Activated naive CD8-positive, alpha-beta T cell treated with anti-CD3 and anti-CD28 coated beads, Interleukin-2, amount 50 U/mL, for 16 hours (primary cell): ENCODE measurements at regions not wholly inside any gene's neighbourhood (a gene's known extent, or its start where the extent isn't known, plus 50 kb on each side); places are given as distances from the start of the nearest gene placed in this dataset.

Experiments
- DNase-seq: peaks from one replicate; pipeline ENCODE4 v3.0.0-alpha.2; 2020; ENCODE audit warnings: low read depth, low spot score

- DNase-seq = no peak
These were observed 127.2 kb upstream of the PRNP start for GRCh38 chr20:4559106-4559505.

GRCh38 chr20:4556781-4557180 lies 129.5 kb upstream of the PRNP start:
- no peak for DNase-seq

GRCh38 chr20:4555188-4555890 lies 130.9 kb upstream of the PRNP start:
- DNase-seq = no peak

GRCh38 chr20:4554346-4554745 lies 131.9 kb upstream of the PRNP start:
- DNase-seq = no peak

- no peak for DNase-seq
These were observed 134.1 kb upstream of the PRNP start for GRCh38 chr20:4552075-4552640.

- DNase-seq = no peak
These were observed 135.5 kb upstream of the PRNP start for GRCh38 chr20:4550740-4551139.

- DNase-seq = no peak
These were observed 136.5 kb upstream of the PRNP start for GRCh38 chr20:4549711-4550259.

GRCh38 chr20:4548552-4548951 lies 137.7 kb upstream of the PRNP start:
- DNase-seq = no peak

GRCh38 chr20:4546786-4547185 lies 139.5 kb upstream of the PRNP start:
- DNase-seq = no peak

- no peak for DNase-seq
These were observed 139.9 kb upstream of the PRNP start for GRCh38 chr20:4546342-4546741.

- no peak for DNase-seq
These were observed 140.7 kb upstream of the PRNP start for GRCh38 chr20:4545526-4545925.

GRCh38 chr20:4544765-4545164 lies 141.5 kb upstream of the PRNP start:
- no peak for DNase-seq

- DNase-seq = no peak
These were observed 144.0 kb upstream of the PRNP start for GRCh38 chr20:4542270-4542669.

- DNase-seq = no peak
These were observed 151.9 kb upstream of the PRNP start for GRCh38 chr20:4534315-4534714.

GRCh38 chr20:4533368-4534133 lies 152.7 kb upstream of the PRNP start:
- DNase-seq = no peak

GRCh38 chr20:4532772-4533171 lies 153.5 kb upstream of the PRNP start:
- no peak for DNase-seq

GRCh38 chr20:4524792-4525191 lies 161.5 kb upstream of the PRNP start:
- DNase-seq = no peak

GRCh38 chr20:4524307-4524706 lies 161.9 kb upstream of the PRNP start:
- no peak for DNase-seq

- no peak for DNase-seq
These were observed 163.9 kb upstream of the PRNP start for GRCh38 chr20:4522310-4522709.

GRCh38 chr20:4521170-4521968 lies 164.9 kb upstream of the PRNP start:
- DNase-seq = no peak

- no peak for DNase-seq
These were observed 166.7 kb upstream of the PRNP start for GRCh38 chr20:4519534-4519933.

- no peak for DNase-seq
These were observed 169.4 kb upstream of the PRNP start for GRCh38 chr20:4516876-4517275.
